ENCODE measurements at regions not wholly inside any gene's neighbourhood (a gene's known extent, or its start where the extent isn't known, plus 50 kb on each side); places are given as distances from the start of the nearest gene placed in this dataset.

DNA sequence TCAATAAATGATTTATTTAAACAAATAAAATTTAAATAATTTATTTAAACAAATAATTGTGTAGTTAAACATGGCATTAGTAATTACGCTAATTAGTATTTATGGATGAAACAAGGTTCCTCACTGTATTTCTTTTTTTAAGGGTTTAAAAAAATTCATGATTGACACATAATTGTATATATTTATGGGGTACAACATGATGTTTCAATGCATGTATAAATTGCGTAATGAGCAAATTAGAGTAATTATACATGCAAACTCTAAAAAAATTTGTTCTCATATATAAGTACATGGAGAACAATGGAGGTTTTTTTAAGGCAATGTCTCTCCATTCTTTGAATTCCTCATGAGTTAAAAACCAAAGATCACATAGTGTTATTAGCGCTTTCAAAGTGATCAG is 115.7 kb upstream of the KLF3 start:
- no peaks in the 10 kb centered on the region for H3K4me1 ChIP-seq (ENCODE audit: insufficient read depth, low read length, poor library complexity, severe bottlenecking)
- ChIA-PET CTCF (ENCODE audit: unreplicated experiment) (no interaction called here), POLR2A (no interaction called here)
- intact Hi-C loops (cut with micrococcal nuclease; ENCODE audit: unreplicated experiment): no loop called here
- DNase-seq (ENCODE audit: low spot score): no peak
- H3K36me3 ChIP-seq (ENCODE audit: insufficient read depth, low read length): no peaks in the 10 kb centered on the region
- no peak overlapping the region for H3K4me2 ChIP-seq (ENCODE audit: low read length)
- no peak overlapping the region for H3K27ac ChIP-seq (ENCODE audit: low read depth, low read length, poor library complexity, severe bottlenecking)
- no peaks in the 10 kb centered on the region for H3K9me2 ChIP-seq (ENCODE audit: insufficient read depth, low read length)
- no peaks in the 10 kb centered on the region for H4K20me1 ChIP-seq (ENCODE audit: insufficient read depth, low read length)
- BruUV-seq (replicated peaks): no TSS peak
- H3K4me3 ChIP-seq (ENCODE audit: low read depth, low read length, poor library complexity, severe bottlenecking): no peak overlapping the region
- H3K9me3 ChIP-seq (ENCODE audit: low read length): no peaks in the 10 kb centered on the region
- TF ChIP-seq, protein P1, sequence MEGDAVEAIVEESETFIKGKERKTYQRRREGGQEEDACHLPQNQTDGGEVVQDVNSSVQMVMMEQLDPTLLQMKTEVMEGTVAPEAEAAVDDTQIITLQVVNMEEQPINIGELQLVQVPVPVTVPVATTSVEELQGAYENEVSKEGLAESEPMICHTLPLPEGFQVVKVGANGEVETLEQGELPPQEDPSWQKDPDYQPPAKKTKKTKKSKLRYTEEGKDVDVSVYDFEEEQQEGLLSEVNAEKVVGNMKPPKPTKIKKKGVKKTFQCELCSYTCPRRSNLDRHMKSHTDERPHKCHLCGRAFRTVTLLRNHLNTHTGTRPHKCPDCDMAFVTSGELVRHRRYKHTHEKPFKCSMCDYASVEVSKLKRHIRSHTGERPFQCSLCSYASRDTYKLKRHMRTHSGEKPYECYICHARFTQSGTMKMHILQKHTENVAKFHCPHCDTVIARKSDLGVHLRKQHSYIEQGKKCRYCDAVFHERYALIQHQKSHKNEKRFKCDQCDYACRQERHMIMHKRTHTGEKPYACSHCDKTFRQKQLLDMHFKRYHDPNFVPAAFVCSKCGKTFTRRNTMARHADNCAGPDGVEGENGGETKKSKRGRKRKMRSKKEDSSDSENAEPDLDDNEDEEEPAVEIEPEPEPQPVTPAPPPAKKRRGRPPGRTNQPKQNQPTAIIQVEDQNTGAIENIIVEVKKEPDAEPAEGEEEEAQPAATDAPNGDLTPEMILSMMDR (conservative IDR thresholded peaks at IDR 0.05; ENCODE audit: low read length): no peak
- no peak for TF ChIP-seq EZH2phosphoT487 (IDR thresholded peaks at IDR 0.05; ENCODE audit: borderline replicate concordance, low read depth, low read length)
- H3K79me2 ChIP-seq (ENCODE audit: insufficient read depth, low read depth, low read length): no peaks in the 10 kb centered on the region
- H2AFZ ChIP-seq (ENCODE audit: low read length): no peak overlapping the region

DNA sequence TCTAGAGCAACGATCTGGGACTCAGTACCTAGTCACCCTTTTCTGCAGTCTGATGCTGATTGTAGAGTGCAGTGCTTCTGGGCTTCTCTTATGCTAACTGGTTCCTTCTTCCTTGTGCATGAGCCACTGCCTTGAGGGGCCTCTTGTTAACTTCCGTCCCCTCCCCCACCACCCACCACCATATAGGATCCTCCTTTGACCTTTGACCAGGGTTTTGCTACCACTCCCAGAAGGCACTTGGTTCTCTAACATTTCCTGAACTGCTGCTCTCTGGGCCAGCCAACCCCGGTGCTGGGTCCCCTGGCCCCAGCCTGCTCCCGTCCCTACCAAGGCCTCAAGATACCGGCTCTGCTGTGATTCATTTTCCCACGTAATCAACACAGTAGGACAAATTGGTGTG is 104.6 kb upstream of the KLF3 start:
- DNase-seq (ENCODE audit: low spot score): no peak
- no peak overlapping the region for H3K27ac ChIP-seq (ENCODE audit: low read depth, low read length, poor library complexity, severe bottlenecking)
- no peaks in the 10 kb centered on the region for H3K9me2 ChIP-seq (ENCODE audit: insufficient read depth, low read length)
- no peaks in the 10 kb centered on the region for H3K9me3 ChIP-seq (ENCODE audit: low read length)
- BruUV-seq (replicated peaks): no TSS peak
- no peak overlapping the region for H2AFZ ChIP-seq (ENCODE audit: low read length)
- H4K20me1 ChIP-seq (ENCODE audit: insufficient read depth, low read length): no peaks in the 10 kb centered on the region
- no peak overlapping the region for H3K4me3 ChIP-seq (ENCODE audit: low read depth, low read length, poor library complexity, severe bottlenecking)
- no peaks in the 10 kb centered on the region for H3K79me2 ChIP-seq (ENCODE audit: insufficient read depth, low read depth, low read length)
- no peaks in the 10 kb centered on the region for H3K4me1 ChIP-seq (ENCODE audit: insufficient read depth, low read length, poor library complexity, severe bottlenecking)
- intact Hi-C loops (cut with micrococcal nuclease; ENCODE audit: unreplicated experiment): no loop called here
- POLR2A ChIA-PET: no interaction called here
- no peak overlapping the region for H3K4me2 ChIP-seq (ENCODE audit: low read length)
- CTCF ChIA-PET (ENCODE audit: unreplicated experiment): no interaction called here
- TF ChIP-seq EZH2phosphoT487 (IDR thresholded peaks at IDR 0.05; ENCODE audit: borderline replicate concordance, low read depth, low read length): no peak
- TF ChIP-seq, protein P1 (conservative IDR thresholded peaks at IDR 0.05; ENCODE audit: low read length): no peak
- no peaks in the 10 kb centered on the region for H3K36me3 ChIP-seq (ENCODE audit: insufficient read depth, low read length)

DNA sequence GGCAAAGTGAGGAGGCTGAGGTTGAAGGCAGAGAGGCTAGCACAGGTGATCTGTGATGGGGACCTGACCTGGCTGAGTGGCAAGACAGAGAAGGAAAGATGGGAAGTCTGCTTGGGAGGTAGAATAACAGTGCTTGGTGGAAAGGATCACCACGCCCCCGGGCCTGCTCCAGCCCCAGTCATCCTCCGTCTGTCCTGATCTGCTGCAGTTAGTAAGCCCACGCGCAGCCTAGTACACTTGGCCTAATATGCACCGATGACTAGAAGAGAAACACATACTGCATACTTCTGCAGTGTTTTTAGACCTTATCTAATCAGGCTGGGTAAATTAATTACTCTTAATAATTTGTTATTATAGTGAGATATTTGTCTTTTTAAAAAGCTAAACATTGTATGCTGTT is 103.7 kb upstream of the KLF3 start:
- CTCF ChIA-PET (ENCODE audit: unreplicated experiment): no interaction called here

More for the DNA sequence above, 103.7 kb upstream of the KLF3 start:
- Histone ChIP-seq H3K27ac (ENCODE audit: low read depth, low read length, poor library complexity, severe bottlenecking) (no peak overlapping the region), H3K79me2 (ENCODE audit: insufficient read depth, low read depth, low read length) (no peaks in the 10 kb centered on the region), H3K4me1 (ENCODE audit: insufficient read depth, low read length, poor library complexity, severe bottlenecking) (no peaks in the 10 kb centered on the region), H4K20me1 (ENCODE audit: insufficient read depth, low read length) (no peaks in the 10 kb centered on the region), H3K36me3 (ENCODE audit: insufficient read depth, low read length) (no peaks in the 10 kb centered on the region), H3K4me2 (ENCODE audit: low read length) (no peak overlapping the region), H3K4me3 (ENCODE audit: low read depth, low read length, poor library complexity, severe bottlenecking) (no peak overlapping the region), H3K9me3 (ENCODE audit: low read length) (no peaks in the 10 kb centered on the region), H2AFZ (ENCODE audit: low read length) (no peak overlapping the region), H3K9me2 (ENCODE audit: insufficient read depth, low read length) (no peaks in the 10 kb centered on the region)
- no TSS peak for BruUV-seq (replicated peaks)
- no peak for DNase-seq (ENCODE audit: low spot score)
- POLR2A ChIA-PET: no interaction called here
- intact Hi-C loops (cut with micrococcal nuclease; ENCODE audit: unreplicated experiment): no loop called here
- no peak for TF ChIP-seq EZH2phosphoT487 (IDR thresholded peaks at IDR 0.05; ENCODE audit: borderline replicate concordance, low read depth, low read length)
- TF ChIP-seq, protein P1 (conservative IDR thresholded peaks at IDR 0.05; ENCODE audit: low read length): no peak

Measured in OCI-LY7 (cell line).